ENCODE measurements at regions not wholly inside any gene's neighbourhood (a gene's known extent, or its start where the extent isn't known, plus 50 kb on each side); places are given as distances from the start of the nearest gene placed in this dataset.

GRCh38 chr4:34279011-34279410 is 1965.3 kb downstream of the ARAP2 start:
- Histone ChIP-seq H3K4me3 (ENCODE audit: low read depth, low read length, poor library complexity, severe bottlenecking) (no peak overlapping the region), H3K27me3 (replicated peaks; ENCODE audit: insufficient read depth, low read depth, low read length, poor library complexity) (no peaks in the 10 kb centered on the region), H3K9me3 (ENCODE audit: low read depth, low read length, poor library complexity, severe bottlenecking) (peaks cover 20% of the 10 kb centered on the region), H3K27ac (ENCODE audit: low read depth, low read length, poor library complexity, severe bottlenecking) (no peak overlapping the region), H3K36me3 (ENCODE audit: insufficient read depth, low read length, poor library complexity, severe bottlenecking) (no peaks in the 10 kb centered on the region), H3K4me1 (ENCODE audit: insufficient read depth, low read length, poor library complexity, severe bottlenecking) (no peaks in the 10 kb centered on the region)
- intact Hi-C loops (cut with micrococcal nuclease; ENCODE audit: unreplicated experiment): no loop called here
- BruUV-seq (replicated peaks): no TSS peak
- CTCF ChIA-PET: no interaction called here
- no peak for DNase-seq (ENCODE audit: low spot score)
- TF ChIP-seq EZH2 (IDR thresholded peaks at IDR 0.05; ENCODE audit: borderline replicate concordance, low read depth, low read length, poor library complexity, severe bottlenecking): no peak
- TF ChIP-seq CTCF (conservative IDR thresholded peaks at IDR 0.05; ENCODE audit: low read depth, low read length): no peak
- POLR2A ChIA-PET (ENCODE audit: low non-redundant PET): no interaction called here

GRCh38 chr4:34280131-34280530 is 1964.2 kb downstream of the ARAP2 start:
- ChIA-PET CTCF (no interaction called here), POLR2A (ENCODE audit: low non-redundant PET) (no interaction called here)
- no peak for DNase-seq (ENCODE audit: low spot score)
- H3K4me3 ChIP-seq (ENCODE audit: low read depth, low read length, poor library complexity, severe bottlenecking): no peak overlapping the region
- no TSS peak for BruUV-seq (replicated peaks)
- intact Hi-C loops (cut with micrococcal nuclease; ENCODE audit: unreplicated experiment): no loop called here
- no peaks in the 10 kb centered on the region for H3K4me1 ChIP-seq (ENCODE audit: insufficient read depth, low read length, poor library complexity, severe bottlenecking)
- no peak for TF ChIP-seq CTCF (conservative IDR thresholded peaks at IDR 0.05; ENCODE audit: low read depth, low read length)
- no peak for TF ChIP-seq EZH2 (IDR thresholded peaks at IDR 0.05; ENCODE audit: borderline replicate concordance, low read depth, low read length, poor library complexity, severe bottlenecking)
- peaks cover 20% of the 10 kb centered on the region for H3K9me3 ChIP-seq (ENCODE audit: low read depth, low read length, poor library complexity, severe bottlenecking)
- no peaks in the 10 kb centered on the region for H3K27me3 ChIP-seq (replicated peaks; ENCODE audit: insufficient read depth, low read depth, low read length, poor library complexity)
- no peaks in the 10 kb centered on the region for H3K36me3 ChIP-seq (ENCODE audit: insufficient read depth, low read length, poor library complexity, severe bottlenecking)
- no peak overlapping the region for H3K27ac ChIP-seq (ENCODE audit: low read depth, low read length, poor library complexity, severe bottlenecking)

- Histone ChIP-seq H3K27ac (ENCODE audit: low read depth, low read length, poor library complexity, severe bottlenecking) (no peak overlapping the region), H3K27me3 (replicated peaks; ENCODE audit: insufficient read depth, low read depth, low read length, poor library complexity) (no peaks in the 10 kb centered on the region), H3K9me3 (ENCODE audit: low read depth, low read length, poor library complexity, severe bottlenecking) (peaks cover 16% of the 10 kb centered on the region), H3K4me1 (ENCODE audit: insufficient read depth, low read length, poor library complexity, severe bottlenecking) (no peaks in the 10 kb centered on the region), H3K36me3 (ENCODE audit: insufficient read depth, low read length, poor library complexity, severe bottlenecking) (no peaks in the 10 kb centered on the region), H3K4me3 (ENCODE audit: low read depth, low read length, poor library complexity, severe bottlenecking) (no peak overlapping the region)
- ChIA-PET CTCF (no interaction called here), POLR2A (ENCODE audit: low non-redundant PET) (no interaction called here)
- DNase-seq (ENCODE audit: low spot score): no peak
- TF ChIP-seq EZH2 (IDR thresholded peaks at IDR 0.05; ENCODE audit: borderline replicate concordance, low read depth, low read length, poor library complexity, severe bottlenecking) (no peak), CTCF (conservative IDR thresholded peaks at IDR 0.05; ENCODE audit: low read depth, low read length) (no peak)
- intact Hi-C loops (cut with micrococcal nuclease; ENCODE audit: unreplicated experiment): no loop called here
- no TSS peak for BruUV-seq (replicated peaks)
Observed at GRCh38 chr4:34281826-34282225, 1962.5 kb downstream of the ARAP2 start.
